ENCODE measurements at regions not wholly inside any gene's neighbourhood (a gene's known extent, or its start where the extent isn't known, plus 50 kb on each side); places are given as distances from the start of the nearest gene placed in this dataset.

- TF ChIP-seq POLR2AphosphoS5 (IDR thresholded peaks at IDR 0.05) (no peak), CTCF (IDR thresholded peaks at IDR 0.05) (no peak), POLR2A (IDR thresholded peaks at IDR 0.05) (no peak), EP300 (IDR thresholded peaks at IDR 0.05) (no peak)
Observed at GRCh38 chr21:28734522-28735175, 258.0 kb downstream of the LTN1 start.

Data from suprapubic skin (tissue), 4 donors.